TTC549 (cell line): ENCODE measurements at regions not wholly inside any gene's neighbourhood (a gene's known extent, or its start where the extent isn't known, plus 50 kb on each side); places are given as distances from the start of the nearest gene placed in this dataset.
"Not testable (repeated sequence)": the region's sequence is repeated elsewhere in the genome, so short reads cannot be mapped to it uniquely, and the experiment has no call there.

Experiments
- FAIRE-seq: peaks from 2 replicates; lab custom pipeline; 2012; peaks lifted over from hg19 to GRCh38; lab: Jason Lieb, UNC

GRCh38 chr10:123318516-123318915 lies 164.3 kb downstream of the BUB3 start:
- no peak for FAIRE-seq

- FAIRE-seq = no peak
Observed at GRCh38 chr10:123320091-123320490, 165.9 kb downstream of the BUB3 start.

- no peak for FAIRE-seq
Observed at GRCh38 chr10:123323884-123324283, 169.7 kb downstream of the BUB3 start.

GRCh38 chr10:123325663-123326190 lies 171.5 kb downstream of the BUB3 start:
- FAIRE-seq = no peak

GRCh38 chr10:123326674-123327073 lies 172.5 kb downstream of the BUB3 start:
- no peak for FAIRE-seq

GRCh38 chr10:123327450-123327849 lies 173.2 kb downstream of the BUB3 start:
- no peak for FAIRE-seq

- no peak for FAIRE-seq
Observed at GRCh38 chr10:123327896-123328295, 173.7 kb downstream of the BUB3 start.

GRCh38 chr10:123331438-123331837 lies 177.2 kb downstream of the BUB3 start:
- no peak for FAIRE-seq

- FAIRE-seq = no peak
Observed at GRCh38 chr10:123346581-123346980, 192.4 kb downstream of the BUB3 start.

- FAIRE-seq = no peak
Observed at GRCh38 chr10:123348691-123349572, 194.7 kb downstream of the BUB3 start.

- FAIRE-seq = no peak
Observed at GRCh38 chr10:123351715-123352114, 197.5 kb downstream of the BUB3 start.

- no peak for FAIRE-seq
Observed at GRCh38 chr10:123354521-123354920, 200.3 kb downstream of the BUB3 start.

- FAIRE-seq = no peak
Observed at GRCh38 chr10:123355748-123356481, 201.7 kb downstream of the BUB3 start.

- FAIRE-seq = no peak
Observed at GRCh38 chr10:123356799-123357198, 202.6 kb downstream of the BUB3 start.

GRCh38 chr10:123357421-123357930 lies 203.3 kb downstream of the BUB3 start:
- no peak for FAIRE-seq

- FAIRE-seq = no peak
Observed at GRCh38 chr10:123359539-123359938, 205.3 kb downstream of the BUB3 start.

- FAIRE-seq = no peak
Observed at GRCh38 chr10:123361832-123362231, 207.6 kb downstream of the BUB3 start.

GRCh38 chr10:123367195-123367594 lies 213.0 kb downstream of the BUB3 start:
- FAIRE-seq = no peak

GRCh38 chr10:123371626-123372025 lies 217.4 kb downstream of the BUB3 start:
- not testable (repeated sequence) for FAIRE-seq

- no peak for FAIRE-seq
Observed at GRCh38 chr10:123373591-123373990, 219.4 kb downstream of the BUB3 start.

- FAIRE-seq = no peak
Observed at GRCh38 chr10:123375097-123375496, 220.9 kb downstream of the BUB3 start.

- no peak for FAIRE-seq
Observed at GRCh38 chr10:123375738-123376137, 221.5 kb downstream of the BUB3 start.

GRCh38 chr10:123377883-123378282 lies 223.7 kb downstream of the BUB3 start:
- no peak for FAIRE-seq
